Prostate gland (tissue), 2 donors: ENCODE measurements at regions not wholly inside any gene's neighbourhood (a gene's known extent, or its start where the extent isn't known, plus 50 kb on each side); places are given as distances from the start of the nearest gene placed in this dataset.

Experiments used
- DNase-seq: peaks from one replicate; pipeline ENCODE4 v3.0.0-alpha.2; 2019; ENCODE audit warnings: low spot score
- H3K27ac ChIP-seq, 2 donors: fragments of 200-600 bp; sonication (generic); 2 replicates each; pipeline ENCODE4 v1.5.1; 2017 to 2019
- H3K27me3 ChIP-seq: fragments of 200-600 bp; sonication (generic); replicated peaks from 2 replicates; pipeline ENCODE4 v1.5.1; 2019; ENCODE audit not compliant: insufficient read depth
- H3K36me3 ChIP-seq, 2 donors: fragments of 200-600 bp; sonication (generic); 1 replicate in 1 of 2; 2 replicates in 1 of 2; pipeline versions ENCODE4 v1.5.1 to v1.8.1; 2017 to 2019
- H3K4me1 ChIP-seq: fragments of 200-600 bp; sonication (generic); replicated peaks from 2 replicates; pipeline ENCODE4 v1.5.1; 2019
- H3K4me3 ChIP-seq, 2 donors: fragments of 200-600 bp; sonication (generic); 2 replicates each; pipeline ENCODE4 v1.5.1; 2017 to 2019
- H3K9me3 ChIP-seq: fragments of 200-600 bp; sonication (generic); 2 replicates; pipeline ENCODE4 v1.5.1; 2017
- CTCF ChIP-seq, 4 experiments: fragments of 200-600 bp in 2 of 4; fragments of 450-650 bp in 2 of 4; sonication (generic) in 2 of 4; IDR thresholded peaks; 1 replicate in 3 of 4; 2 replicates in 1 of 4; pipeline ENCODE4 v1.5.1; 2016 to 2019; ENCODE audit warnings: antibody characterized with exemption in 4 of 4, mild to moderate bottlenecking in 2 of 4, moderate library complexity in 2 of 4
- POLR2A ChIP-seq: fragments of 450-650 bp; IDR thresholded peaks from one replicate; pipeline ENCODE4 v1.6.1; 2016; ENCODE audit warnings: antibody characterized with exemption, mild to moderate bottlenecking
- POLR2AphosphoS5 ChIP-seq: sonication (generic); formaldehyde crosslinking; IDR thresholded peaks from one replicate; pipeline ENCODE4 v1.6.1; 2017; ENCODE audit warnings: antibody characterized with exemption
- WGBS: methylation state at CpG from one replicate; pipeline ENCODE4 v1.1.5; 2018; 5-methylcytosine and 5-hydroxymethylcytosine counted together
- intact Hi-C: fragments of 100-400 bp; cut with DNase I; formaldehyde crosslinking; loops from one replicate; pipeline ENCODE4 v1.14.2; 2022

GRCh38 chr18:39835303-39836030 lies 2119.6 kb upstream of the PIK3C3 start:
- H3K27me3 ChIP-seq: no peaks in the 10 kb centered on the region
- no peak overlapping the region for H3K4me3 ChIP-seq
- H3K4me1 ChIP-seq: no peaks in the 10 kb centered on the region
- H3K36me3 ChIP-seq: no peaks in the 10 kb centered on the region
- 88% methylated on average over 4 of the region's 4 CpGs for WGBS
- intact Hi-C loops: no loop called here
- no peak for TF ChIP-seq POLR2AphosphoS5
- TF ChIP-seq CTCF (IDR thresholded peaks at IDR 0.05): no peak
- no peak for TF ChIP-seq POLR2A
- no peak for DNase-seq
- H3K9me3 ChIP-seq: no peaks in the 10 kb centered on the region
- no peak overlapping the region for H3K27ac ChIP-seq

DNA sequence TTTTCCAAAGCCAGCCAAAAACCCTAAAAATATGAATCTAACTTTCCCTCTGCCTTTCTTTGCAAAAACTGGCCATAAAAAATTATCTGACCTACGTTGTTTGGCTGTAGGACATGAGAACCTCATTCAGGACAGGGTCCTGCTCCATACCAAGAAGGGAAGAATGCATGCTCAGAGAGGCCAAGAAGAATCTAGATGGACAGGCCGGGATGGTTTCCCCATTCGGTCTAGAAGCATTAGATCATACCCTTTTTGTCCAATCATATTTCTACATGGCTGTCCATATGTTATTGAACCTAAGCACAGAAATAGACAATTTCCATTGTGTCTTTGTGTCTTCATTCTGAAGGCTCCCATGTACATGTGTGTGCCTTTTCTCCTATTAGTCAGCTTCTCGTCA lies 2120.4 kb upstream of the PIK3C3 start:
- no peaks in the 10 kb centered on the region for H3K4me1 ChIP-seq
- no peak overlapping the region for H3K4me3 ChIP-seq
- intact Hi-C loops: no loop called here
- no peak overlapping the region for H3K27ac ChIP-seq
- WGBS: 93% methylated on average over 4 of the region's 4 CpGs
- no peaks in the 10 kb centered on the region for H3K27me3 ChIP-seq
- H3K36me3 ChIP-seq: no peaks in the 10 kb centered on the region
- no peak for TF ChIP-seq POLR2AphosphoS5
- TF ChIP-seq POLR2A: no peak
- TF ChIP-seq CTCF (IDR thresholded peaks at IDR 0.05): no peak
- DNase-seq: no peak
- no peaks in the 10 kb centered on the region for H3K9me3 ChIP-seq

DNA sequence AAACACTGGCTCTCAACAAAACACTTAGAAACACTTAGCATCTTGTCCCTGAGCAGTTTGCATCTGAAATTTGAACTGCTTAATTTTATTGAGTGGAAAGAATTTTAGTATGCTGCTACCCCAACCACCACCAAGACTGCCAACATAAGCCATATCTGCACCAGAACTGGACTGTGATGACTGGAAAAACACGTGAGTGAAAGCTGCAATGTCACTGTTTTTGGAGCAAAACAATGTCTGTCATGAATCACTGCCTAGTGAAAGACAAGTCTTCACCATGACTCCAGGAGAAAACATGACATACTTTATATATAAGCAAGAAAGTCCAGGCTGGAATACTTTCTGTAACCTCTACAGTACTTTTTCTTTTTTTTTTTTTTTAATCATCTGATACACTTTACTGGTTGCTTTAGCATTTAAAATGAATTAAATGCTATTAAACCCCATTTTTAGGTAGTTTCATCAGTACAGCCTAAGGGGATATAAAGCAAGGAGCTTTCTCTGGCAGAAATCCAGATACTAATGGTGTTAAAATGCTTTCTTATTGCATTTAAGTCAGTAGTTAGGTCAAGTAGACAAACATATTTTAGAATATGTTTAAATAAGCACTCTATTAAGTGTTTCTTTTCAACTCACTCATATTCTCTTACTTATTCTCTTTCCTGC lies 2129.4 kb upstream of the PIK3C3 start:
- H3K36me3 ChIP-seq: no peaks in the 10 kb centered on the region
- no peaks in the 10 kb centered on the region for H3K9me3 ChIP-seq
- 29% methylated on average over 1 of the region's 1 CpG for WGBS
- H3K27me3 ChIP-seq: no peaks in the 10 kb centered on the region
- H3K4me3 ChIP-seq: no peak overlapping the region
- no peaks in the 10 kb centered on the region for H3K4me1 ChIP-seq
- H3K27ac ChIP-seq: no peak overlapping the region
- no peak for DNase-seq
- intact Hi-C loops: no loop called here
- no peak for TF ChIP-seq POLR2AphosphoS5
- TF ChIP-seq CTCF (IDR thresholded peaks at IDR 0.05): no peak
- no peak for TF ChIP-seq POLR2A

DNA sequence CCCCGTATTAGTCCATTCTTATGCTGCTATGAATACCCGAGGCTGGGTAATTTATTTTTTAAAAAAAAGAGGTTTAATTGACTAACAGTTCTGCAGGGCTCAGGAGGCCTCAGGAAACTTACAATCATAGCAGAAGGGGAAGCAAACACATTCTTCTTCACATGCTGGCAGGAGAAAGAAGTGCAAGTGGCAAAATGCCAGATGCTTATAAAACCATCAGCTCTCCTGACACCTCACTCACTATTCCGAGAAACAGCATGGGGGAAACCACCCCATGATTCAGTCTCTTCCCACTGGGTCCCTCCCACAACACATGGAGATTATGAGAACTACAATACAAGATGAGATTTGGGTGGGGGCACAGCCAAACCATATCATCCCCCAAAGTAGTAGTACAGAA lies 2148.5 kb upstream of the PIK3C3 start:
- no peaks in the 10 kb centered on the region for H3K36me3 ChIP-seq
- no peaks in the 10 kb centered on the region for H3K9me3 ChIP-seq
- no peak overlapping the region for H3K4me3 ChIP-seq
- H3K4me1 ChIP-seq: no peaks in the 10 kb centered on the region
- H3K27me3 ChIP-seq: no peaks in the 10 kb centered on the region
- no peak overlapping the region for H3K27ac ChIP-seq
- 68% methylated on average over 3 of the region's 3 CpGs for WGBS
- no peak for DNase-seq
- intact Hi-C loops: no loop called here
- TF ChIP-seq POLR2A (no peak), CTCF (IDR thresholded peaks at IDR 0.05) (no peak), POLR2AphosphoS5 (no peak)

DNA sequence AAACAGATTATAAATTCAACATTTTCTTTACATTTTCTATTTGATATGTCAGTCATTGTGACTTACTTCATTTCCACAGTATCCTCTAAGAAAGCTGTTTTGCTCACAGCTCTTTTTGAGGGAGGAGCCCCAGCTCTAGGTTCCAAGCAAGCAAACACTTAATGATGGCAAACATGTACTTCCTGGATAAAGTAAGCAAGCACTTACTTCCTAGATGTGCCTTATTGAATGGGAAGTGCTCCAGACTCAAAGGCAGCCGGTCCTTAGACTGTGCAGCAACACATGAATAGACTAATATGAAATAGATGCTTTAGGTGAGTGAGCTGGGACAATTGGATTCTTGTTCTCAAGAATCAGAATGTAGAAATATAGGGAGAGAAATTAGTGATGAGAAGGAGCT lies 2149.8 kb upstream of the PIK3C3 start:
- Histone ChIP-seq H3K9me3 (no peaks in the 10 kb centered on the region), H3K4me3 (no peak overlapping the region), H3K27ac (no peak overlapping the region), H3K27me3 (no peaks in the 10 kb centered on the region), H3K36me3 (no peaks in the 10 kb centered on the region), H3K4me1 (no peaks in the 10 kb centered on the region)
- 52% methylated on average over 1 of the region's 1 CpG for WGBS
- no peak for DNase-seq
- no peak for TF ChIP-seq POLR2A
- TF ChIP-seq CTCF (IDR thresholded peaks at IDR 0.05): no peak
- no peak for TF ChIP-seq POLR2AphosphoS5
- intact Hi-C loops: no loop called here
